GM21447 (cell line): ENCODE measurements at regions not wholly inside any gene's neighbourhood (a gene's known extent, or its start where the extent isn't known, plus 50 kb on each side); places are given as distances from the start of the nearest gene placed in this dataset.

Experiments used
- ATAC-seq: cut with Tn5 transposase; IDR thresholded peaks from one replicate; pipeline ENCODE4 v1.9.1; 2021; ENCODE audit not compliant: unreplicated experiment

- ATAC-seq: no peak
Observed at GRCh38 chr3:64319391-64319790, 94.1 kb upstream of the PRICKLE2 start.

DNA sequence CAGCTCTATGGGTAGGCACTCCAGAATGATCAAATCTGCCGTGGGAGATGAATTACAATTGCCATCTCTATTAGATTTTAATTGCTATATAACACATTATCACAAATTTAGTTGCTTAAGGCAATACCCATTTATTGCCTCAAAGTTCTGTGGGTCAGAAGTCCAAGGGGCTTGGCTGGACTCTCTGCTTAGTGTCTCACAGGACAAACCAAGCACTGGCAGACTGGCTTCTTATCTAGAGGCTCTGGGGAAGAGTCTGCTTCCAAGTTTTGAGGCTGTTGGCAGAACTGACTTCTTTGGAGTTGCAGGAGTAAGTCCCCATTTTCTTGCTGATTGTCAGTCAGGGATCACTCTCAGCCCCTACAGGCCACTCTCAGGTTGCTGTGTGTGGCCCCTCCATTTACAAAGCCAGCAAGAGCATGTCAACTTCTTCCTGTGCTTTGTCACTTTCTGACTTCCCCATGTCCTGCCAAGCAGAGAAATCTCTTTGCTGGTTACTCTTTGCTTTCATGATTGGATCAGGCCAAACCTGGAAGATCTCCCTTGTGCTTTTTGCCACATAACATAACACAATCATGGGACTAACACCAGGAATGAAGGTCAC is 93.5 kb upstream of the PRICKLE2 start:
- no peak for ATAC-seq

DNA sequence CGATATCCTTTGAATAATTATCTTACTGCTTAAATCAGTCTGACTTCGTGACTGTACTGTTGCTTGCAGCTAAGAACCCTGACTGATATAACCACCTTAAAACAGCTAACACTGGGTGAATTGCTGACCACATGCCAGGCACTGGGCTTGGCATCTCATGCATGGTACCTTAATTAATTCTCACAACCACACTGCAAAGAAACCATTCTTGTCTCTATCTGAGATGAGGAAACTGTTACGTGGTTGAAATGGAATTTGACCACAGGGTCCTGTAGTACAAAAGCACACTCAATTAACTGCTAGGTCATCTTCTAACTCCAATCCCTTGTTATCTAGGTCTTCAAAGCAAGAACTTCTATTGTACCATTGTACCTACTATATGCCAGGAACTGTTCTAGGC is 92.7 kb upstream of the PRICKLE2 start:
- ATAC-seq: no peak

DNA sequence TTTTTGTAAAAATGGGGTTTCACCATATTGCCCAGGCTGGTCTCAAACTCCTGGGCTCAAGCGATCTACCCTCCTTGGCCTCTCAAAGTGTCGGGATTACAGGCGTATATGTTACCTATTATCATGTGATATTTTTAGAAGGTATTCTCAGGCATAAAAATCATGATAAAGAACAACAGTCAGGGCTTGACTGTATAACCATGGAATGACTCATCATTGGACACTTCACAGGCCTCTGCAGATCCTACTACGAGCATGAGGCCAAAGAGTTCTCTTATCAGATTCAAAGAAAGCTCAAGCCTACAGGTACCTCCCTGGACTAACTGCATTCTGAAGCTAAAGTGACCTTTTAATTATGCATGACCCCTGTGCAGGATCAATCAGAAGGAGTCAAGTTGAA is 91.7 kb upstream of the PRICKLE2 start:
- no peak for ATAC-seq

GRCh38 chr3:64311424-64312061 is 86.3 kb upstream of the PRICKLE2 start:
- ATAC-seq: no peak

DNA sequence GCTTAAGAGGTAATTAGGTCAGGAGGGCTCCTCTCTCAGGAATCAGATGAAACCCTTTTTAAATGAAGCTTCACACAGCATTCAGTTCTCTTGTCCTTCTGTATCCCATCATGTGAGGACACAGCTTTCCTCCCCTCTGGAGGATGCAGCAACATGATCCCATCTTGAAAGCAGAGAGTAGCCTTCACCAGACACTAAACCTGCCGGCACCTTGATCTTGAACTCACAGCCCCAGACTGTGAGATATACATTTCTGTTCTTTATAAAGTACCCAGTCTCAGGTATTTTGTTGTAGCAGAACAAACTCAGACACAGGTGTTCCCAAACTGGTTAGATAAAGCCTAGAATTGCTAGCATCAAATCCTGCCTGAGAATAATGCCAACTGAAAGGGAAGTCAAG is 83.7 kb upstream of the PRICKLE2 start:
- no peak for ATAC-seq

- no peak for ATAC-seq
Observed at GRCh38 chr3:64306745-64307144, 81.5 kb upstream of the PRICKLE2 start.

DNA sequence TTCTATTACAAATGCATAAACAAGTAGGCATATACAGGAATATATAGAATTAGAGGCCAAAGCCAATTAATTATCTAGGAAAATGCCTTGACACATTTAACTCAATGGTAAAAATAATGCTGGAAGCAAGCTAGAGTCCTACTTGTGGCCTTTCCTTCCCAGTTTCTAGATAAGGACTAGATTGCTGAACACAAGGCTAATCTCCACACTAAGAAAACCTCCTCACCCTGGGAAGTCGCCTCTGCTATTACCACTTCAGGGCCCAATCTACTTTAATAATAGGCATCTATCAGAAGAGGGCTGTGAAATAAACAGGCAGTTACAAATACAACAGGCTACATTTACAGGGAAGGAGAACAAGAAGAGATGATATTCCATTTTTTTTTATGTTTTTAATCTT is 80.5 kb upstream of the PRICKLE2 start:
- no peak for ATAC-seq

- ATAC-seq: no peak
Observed at GRCh38 chr3:64304828-64305410, 79.7 kb upstream of the PRICKLE2 start.

DNA sequence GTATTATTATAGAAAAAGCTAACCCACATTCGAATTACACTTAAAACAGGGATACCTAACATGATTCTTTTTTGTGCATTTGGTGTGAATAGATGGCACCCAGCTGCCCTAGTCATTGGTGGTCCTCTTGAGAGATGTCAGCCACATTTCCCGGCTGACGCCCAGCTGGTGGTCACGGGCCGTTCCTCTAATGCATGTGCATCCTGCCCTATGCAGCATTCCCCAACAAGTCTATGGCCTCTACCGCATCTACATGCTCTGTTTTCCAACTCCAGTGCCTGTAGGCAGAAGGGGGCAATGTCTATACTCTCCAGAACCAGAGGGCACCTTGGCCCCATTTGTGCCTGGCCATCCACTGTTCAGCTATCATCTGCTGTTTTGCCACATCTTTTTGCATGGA is 78.6 kb upstream of the PRICKLE2 start:
- ATAC-seq: no peak

DNA sequence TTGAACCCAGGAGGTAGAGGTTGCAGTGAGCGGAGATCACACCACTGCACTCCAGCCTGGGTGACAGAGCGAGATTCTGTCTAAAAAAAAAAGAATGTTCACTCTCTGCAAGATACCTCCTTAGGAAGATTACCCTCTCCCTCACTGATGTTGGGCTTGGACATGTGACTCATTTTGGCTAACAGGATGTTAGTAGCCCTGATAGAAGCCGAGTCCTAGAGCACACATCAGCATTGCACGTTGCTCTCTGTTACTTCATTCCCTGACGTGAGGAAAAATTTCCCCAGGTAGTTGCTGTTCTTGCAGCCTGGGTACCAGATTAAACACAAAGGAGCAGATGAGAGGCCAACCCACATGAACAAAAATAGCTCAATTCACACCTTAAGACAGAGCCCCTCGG is 78.1 kb upstream of the PRICKLE2 start:
- no peak for ATAC-seq

GRCh38 chr3:64301476-64301875 is 76.2 kb upstream of the PRICKLE2 start:
- no peak for ATAC-seq

DNA sequence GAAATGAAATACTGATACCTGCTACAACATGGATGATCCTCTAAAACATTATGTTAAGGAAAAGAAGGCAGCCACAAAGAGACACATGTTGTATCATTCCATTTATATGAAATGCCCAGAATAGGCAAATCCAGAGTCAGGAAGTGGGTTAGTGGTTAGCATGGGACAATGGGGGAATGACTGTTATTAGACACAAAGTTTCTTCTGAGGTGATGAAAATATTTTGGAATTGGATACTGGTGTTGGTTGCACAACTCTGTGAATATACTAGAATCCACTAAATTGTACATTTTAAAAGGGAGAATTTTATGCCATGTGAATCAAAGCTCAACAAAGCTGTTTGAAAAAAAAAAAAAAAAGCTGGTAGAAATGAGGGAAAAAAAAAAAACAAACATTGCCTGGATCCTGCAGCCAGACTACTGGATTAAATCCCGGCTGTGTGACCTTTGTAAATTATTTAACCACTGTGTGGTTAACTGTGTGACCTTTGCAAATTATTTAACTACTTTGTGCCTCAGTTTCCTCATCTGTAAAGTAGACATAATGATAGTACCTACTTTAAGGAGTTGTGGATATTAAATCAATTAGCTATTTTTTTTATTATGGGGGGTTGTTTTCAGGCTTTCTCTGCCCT is 75.6 kb upstream of the PRICKLE2 start:
- ATAC-seq: no peak

- ATAC-seq: no peak
Observed at GRCh38 chr3:64299206-64299605, 73.9 kb upstream of the PRICKLE2 start.

- no peak for ATAC-seq
Observed at GRCh38 chr3:64297563-64297962, 72.3 kb upstream of the PRICKLE2 start.

GRCh38 chr3:64295594-64295993 is 70.3 kb upstream of the PRICKLE2 start:
- ATAC-seq: no peak

DNA sequence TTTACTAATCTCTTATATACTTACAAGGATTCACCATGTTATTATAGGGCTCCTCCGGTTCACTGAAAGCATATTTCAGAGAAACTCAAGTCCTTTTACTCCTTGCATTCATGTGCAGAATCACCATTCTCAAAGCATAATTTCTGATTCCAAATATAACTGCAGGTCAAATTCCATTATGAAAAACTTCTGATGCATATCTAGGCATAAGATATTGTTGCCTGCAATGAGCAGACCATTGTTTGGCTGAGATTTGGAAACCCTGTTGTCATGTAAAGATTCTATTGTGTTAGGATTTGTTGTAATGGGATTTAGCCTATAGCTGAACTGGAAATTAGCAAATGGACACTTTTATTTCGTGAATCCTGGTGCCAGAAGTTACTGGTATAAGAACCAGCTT is 69.5 kb upstream of the PRICKLE2 start:
- no peak for ATAC-seq

DNA sequence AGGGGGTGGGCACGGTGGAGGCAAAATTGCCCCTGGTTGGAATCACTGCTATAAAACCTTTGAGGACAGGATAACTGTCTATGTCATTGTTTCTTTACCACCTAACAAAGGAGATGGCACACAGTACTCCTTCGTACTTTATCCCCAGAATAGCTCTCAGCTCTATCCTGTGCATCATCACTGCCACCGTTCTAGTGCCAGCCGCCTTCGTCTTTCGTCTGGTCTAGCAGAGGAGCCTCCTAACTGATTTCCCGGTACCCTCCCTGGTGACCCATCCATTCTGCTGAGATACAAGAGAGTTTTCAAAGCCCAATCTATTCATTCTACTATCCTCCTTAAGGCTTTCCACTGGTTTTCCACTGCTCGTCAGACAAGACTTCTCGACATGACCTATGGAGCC is 67.9 kb upstream of the PRICKLE2 start:
- no peak for ATAC-seq

DNA sequence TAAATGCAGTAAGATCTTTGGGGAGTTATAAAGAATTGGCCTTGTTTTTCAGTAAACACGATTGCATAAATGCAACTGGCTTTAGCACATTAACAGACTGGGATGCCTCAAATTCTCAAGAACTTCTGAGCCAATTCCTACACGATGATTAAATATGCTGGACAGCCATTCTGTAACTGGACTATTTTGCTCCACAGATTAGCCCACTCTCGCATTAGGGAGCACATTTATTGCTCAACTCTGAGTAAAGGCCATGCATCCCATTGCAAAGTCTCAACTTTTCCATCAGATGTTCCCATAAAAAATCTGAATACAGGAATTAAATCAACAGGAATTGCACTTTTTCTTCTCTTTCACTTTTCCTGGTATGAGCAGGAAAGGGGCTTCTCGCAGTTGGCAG is 66.7 kb upstream of the PRICKLE2 start:
- no peak for ATAC-seq

- no peak for ATAC-seq
Observed at GRCh38 chr3:64291345-64291744, 66.1 kb upstream of the PRICKLE2 start.

DNA sequence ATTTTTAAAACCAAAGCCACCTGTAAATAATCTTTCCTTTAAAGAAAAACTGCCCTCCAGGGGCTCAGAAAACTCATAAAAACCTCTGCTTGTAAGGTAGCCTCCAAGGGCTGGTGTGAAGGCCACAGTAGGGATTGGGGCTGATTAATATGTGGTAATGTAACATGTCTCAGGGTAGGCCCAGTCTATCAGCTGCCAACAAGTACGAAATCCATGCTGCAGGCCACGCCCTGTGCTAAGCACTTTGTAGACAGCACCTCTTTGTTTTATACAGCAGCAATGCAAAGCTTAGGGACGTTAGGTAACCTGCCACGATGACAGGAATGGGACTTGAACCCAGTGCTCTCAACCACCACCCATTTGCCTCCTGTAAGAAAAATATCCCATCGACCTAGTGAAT is 65.6 kb upstream of the PRICKLE2 start:
- no peak for ATAC-seq

DNA sequence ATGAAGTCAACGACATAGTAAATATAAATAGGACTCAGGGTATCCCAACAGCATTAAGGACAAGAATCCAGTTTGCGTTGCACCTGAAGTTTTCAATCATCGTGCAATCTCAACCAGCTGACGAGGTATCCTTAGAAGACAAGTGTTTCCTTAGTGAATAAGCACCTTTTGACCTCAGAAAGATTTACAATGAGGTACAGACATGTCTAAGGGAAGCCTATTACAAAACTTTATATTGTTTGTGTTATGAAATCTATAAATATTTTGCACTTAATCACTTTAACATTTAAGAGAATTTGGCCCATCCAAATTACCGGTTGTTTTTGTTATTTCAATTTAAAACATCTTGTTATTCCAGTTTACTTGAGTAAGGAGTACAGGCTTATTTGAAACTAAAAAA is 64.9 kb upstream of the PRICKLE2 start:
- no peak for ATAC-seq
